ENCODE measurements at regions not wholly inside any gene's neighbourhood (a gene's known extent, or its start where the extent isn't known, plus 50 kb on each side); places are given as distances from the start of the nearest gene placed in this dataset.

- TF ChIP-seq CTCF (IDR thresholded peaks at IDR 0.05; ENCODE audit: insufficient read depth, low read length, poor library complexity, severe bottlenecking): no peak
- TF ChIP-seq EZH2phosphoT487 (conservative IDR thresholded peaks at IDR 0.05; ENCODE audit: low read length): no peak
Observed at GRCh38 chr6:19665613-19665909, 171.6 kb upstream of the ID4 start.
